GM13977 (cell line): ENCODE measurements at regions not wholly inside any gene's neighbourhood (a gene's known extent, or its start where the extent isn't known, plus 50 kb on each side); places are given as distances from the start of the nearest gene placed in this dataset.

Source experiments
- DNase-seq: peaks from one replicate; pipeline ENCODE4 v3.0.0; 2012; ENCODE audit warnings: low spot score
- CTCF ChIP-seq: IDR thresholded peaks from 2 replicates; pipeline ENCODE4 v1.5.1; 2012; ENCODE audit warnings: mild to moderate bottlenecking, control low read depth; ENCODE audit not compliant: insufficient read depth; ENCODE audit errors: extremely low read depth, missing control alignments
- in situ Hi-C: fragments of 300-500 bp; cut with MboI; formaldehyde crosslinking; loops from one replicate; pipeline ENCODE4 v1.12.0; 2022; ENCODE audit warnings: low sequenced_read_pairs, low pct_unique_long_range_greater_than_20kb, mixed read lengths, inconsistent platforms; ENCODE audit not compliant: unreplicated experiment

- in situ Hi-C loops, result no loop called here
- no peak for TF ChIP-seq CTCF
- DNase-seq, result no peak
Observed at GRCh38 chr7:8991159-8991558, 557.8 kb downstream of the NXPH1 start.

- in situ Hi-C loops, result no loop called here
- no peak for TF ChIP-seq CTCF
- no peak for DNase-seq
Observed at GRCh38 chr7:8998762-8999161, 565.4 kb downstream of the NXPH1 start.

GRCh38 chr7:9013940-9014339, 580.5 kb downstream of the NXPH1 start:
- no peak for TF ChIP-seq CTCF
- no peak for DNase-seq
- in situ Hi-C loops, result no loop called here

GRCh38 chr7:9017286-9017685, 583.9 kb downstream of the NXPH1 start:
- DNase-seq, result no peak
- in situ Hi-C loops, result no loop called here

GRCh38 chr7:9022456-9022855, 589.0 kb downstream of the NXPH1 start:
- in situ Hi-C loops, result no loop called here
- no peak for TF ChIP-seq CTCF
- DNase-seq, result no peak

More at GRCh38 chr7:9017286-9017685, 583.9 kb downstream of the NXPH1 start:
- no peak for TF ChIP-seq CTCF

- in situ Hi-C loops, result no loop called here
- TF ChIP-seq CTCF, result no peak
Observed at GRCh38 chr7:9023675-9024294, 590.4 kb downstream of the NXPH1 start.

More at GRCh38 chr7:9023675-9024294, 590.4 kb downstream of the NXPH1 start:
- DNase-seq, result no peak
